Activated CD4-positive, alpha-beta T cell treated with anti-CD3 and anti-CD28 coated beads, Interleukin-2, amount 50 U/mL, for 24 hours (primary cell): ENCODE measurements at regions not wholly inside any gene's neighbourhood (a gene's known extent, or its start where the extent isn't known, plus 50 kb on each side); places are given as distances from the start of the nearest gene placed in this dataset.
"Not testable (repeated sequence)": the region's sequence is repeated elsewhere in the genome, so short reads cannot be mapped to it uniquely, and the experiment has no call there.

ENCODE experiments used
- DNase-seq, 2 donors: peaks; one replicate each; pipeline ENCODE4 v3.0.0-alpha.2; 2020; ENCODE audit warnings: low read depth in 1 of 2, low spot score in 1 of 2

- DNase-seq = no peak
These were observed 322.5 kb upstream of the FAM78B start for GRCh38 chr1:166489356-166489669.

GRCh38 chr1:166489670-166490436, 323.1 kb upstream of the FAM78B start:
- DNase-seq = peak; percentile 42 to 54

GRCh38 chr1:166490437-166490991, 323.7 kb upstream of the FAM78B start:
- DNase-seq = no peak

- DNase-seq = not testable (repeated sequence)
These were observed 327.0 kb upstream of the FAM78B start for GRCh38 chr1:166493765-166494164.

GRCh38 chr1:166507347-166507746, 331.9 kb upstream of the POGK start:
- DNase-seq = no peak

GRCh38 chr1:166511761-166512160, 327.5 kb upstream of the POGK start:
- no peak for DNase-seq

- no peak for DNase-seq
These were observed 325.2 kb upstream of the POGK start for GRCh38 chr1:166514067-166514466.

GRCh38 chr1:166527752-166528151, 311.5 kb upstream of the POGK start:
- no peak for DNase-seq

GRCh38 chr1:166538646-166539045, 300.6 kb upstream of the POGK start:
- DNase-seq = no peak

- no peak for DNase-seq
These were observed 295.2 kb upstream of the POGK start for GRCh38 chr1:166544036-166544435.

- no peak for DNase-seq
These were observed 294.7 kb upstream of the POGK start for GRCh38 chr1:166544561-166544960.

- no peak for DNase-seq
These were observed 286.6 kb upstream of the POGK start for GRCh38 chr1:166552706-166553105.

- no peak for DNase-seq
These were observed 268.3 kb upstream of the POGK start for GRCh38 chr1:166570954-166571353.

GRCh38 chr1:166573199-166573598, 266.1 kb upstream of the POGK start:
- no peak for DNase-seq

- no peak for DNase-seq
These were observed 259.4 kb upstream of the POGK start for GRCh38 chr1:166579557-166580501.

- no peak for DNase-seq
These were observed 250.5 kb upstream of the POGK start for GRCh38 chr1:166588741-166589140.

GRCh38 chr1:166590161-166590560, 249.1 kb upstream of the POGK start:
- no peak for DNase-seq

- no peak for DNase-seq
These were observed 244.6 kb upstream of the POGK start for GRCh38 chr1:166594646-166595045.

- no peak for DNase-seq
These were observed 241.8 kb upstream of the POGK start for GRCh38 chr1:166597516-166597915.

- DNase-seq = no peak
These were observed 238.7 kb upstream of the POGK start for GRCh38 chr1:166600574-166600973.

GRCh38 chr1:166601650-166602278, 237.5 kb upstream of the POGK start:
- no peak for DNase-seq

- not testable (repeated sequence) for DNase-seq
These were observed 236.5 kb upstream of the POGK start for GRCh38 chr1:166602801-166603200.
